SU-DHL-6 (cell line): ENCODE measurements at regions not wholly inside any gene's neighbourhood (a gene's known extent, or its start where the extent isn't known, plus 50 kb on each side); places are given as distances from the start of the nearest gene placed in this dataset.

Experiments used
- H2AFZ ChIP-seq: fragments of 200-600 bp; sonication (generic); 2 replicates; pipeline ENCODE4 v1.6.1; 2014; ENCODE audit warnings: low read depth, mild to moderate bottlenecking, moderate library complexity, mixed read lengths, antibody characterized with exemption, low read length; ENCODE audit not compliant: severe bottlenecking
- H3F3A ChIP-seq: fragments of 200-600 bp; shearing (Covaris generic); 2 replicates; pipeline ENCODE4 v1.6.0; 2016; ENCODE audit warnings: antibody characterized with exemption, mild to moderate bottlenecking; ENCODE audit not compliant: insufficient read depth
- H3K27ac ChIP-seq: fragments of 200-600 bp; sonication (generic); 2 replicates; pipeline ENCODE4 v1.5.1; 2016; ENCODE audit warnings: low read depth, mild to moderate bottlenecking, low read length, moderate library complexity, mixed read lengths
- H3K27me3 ChIP-seq: fragments of 200-600 bp; sonication (generic), shearing (Covaris generic); 2 replicates; pipeline ENCODE4 v1.6.0; 2014; ENCODE audit warnings: mild to moderate bottlenecking, low read length
- H3K36me3 ChIP-seq: fragments of 200-600 bp; sonication (generic); 2 replicates; pipeline ENCODE4 v1.6.1; 2014; ENCODE audit warnings: mild to moderate bottlenecking, low read length, mixed read lengths
- H3K4me2 ChIP-seq: fragments of 300-600, 200-600 bp; shearing (Covaris generic), sonication (generic); 2 replicates; pipeline ENCODE4 v1.6.0; 2014; ENCODE audit warnings: low read length, low read depth, mild to moderate bottlenecking; ENCODE audit not compliant: poor library complexity, severe bottlenecking
- H3K4me3 ChIP-seq: fragments of 200-600 bp; sonication (generic); 2 replicates; pipeline ENCODE4 v1.5.1; 2014; ENCODE audit warnings: antibody characterized with exemption, low read length, mild to moderate bottlenecking, mixed read lengths; ENCODE audit not compliant: insufficient read depth, poor library complexity, severe bottlenecking
- H3K79me2 ChIP-seq: fragments of 200-600 bp; sonication (generic); 2 replicates; pipeline ENCODE4 v1.6.1; 2014; ENCODE audit warnings: mild to moderate bottlenecking, low read length, moderate library complexity; ENCODE audit not compliant: insufficient read depth
- H3K9ac ChIP-seq: fragments of 200-600 bp; sonication (generic); 2 replicates; pipeline ENCODE4 v1.7.0; 2014; ENCODE audit warnings: mild to moderate bottlenecking, low read length
- H3K9me2 ChIP-seq: fragments of 200-600 bp; sonication (generic); replicated peaks from 2 replicates; pipeline ENCODE4 v1.6.1; 2014; ENCODE audit warnings: low read length; ENCODE audit not compliant: insufficient read depth
- H3K9me3 ChIP-seq: fragments of 200-600 bp; sonication (generic); 2 replicates; pipeline ENCODE4 v1.6.1; 2014; ENCODE audit warnings: low read length, mixed read lengths; ENCODE audit not compliant: insufficient read depth
- H4K20me1 ChIP-seq: fragments of 200-600 bp; sonication (generic); 2 replicates; pipeline ENCODE4 v1.6.1; 2014; ENCODE audit warnings: low read depth, mild to moderate bottlenecking, antibody characterized with exemption, low read length, moderate library complexity, mixed read lengths
- EZH2phosphoT487 ChIP-seq: fragments of 200-600 bp; sonication (generic), shearing (Covaris generic); conservative IDR thresholded peaks from 2 replicates; pipeline ENCODE4 v1.6.1; 2018; ENCODE audit warnings: mild to moderate bottlenecking, antibody characterized with exemption, low read length, moderate library complexity, mixed read lengths
- TF ChIP-seq, protein P1 (sequence below): fragments of 200-600 bp; sonication (generic); IDR thresholded peaks from one replicate; pipeline ENCODE4 v1.5.1; 2017; ENCODE audit warnings: antibody characterized with exemption, mild to moderate bottlenecking, low read length, moderate library complexity; ENCODE audit not compliant: insufficient read depth, poor library complexity, severe bottlenecking

DNA sequence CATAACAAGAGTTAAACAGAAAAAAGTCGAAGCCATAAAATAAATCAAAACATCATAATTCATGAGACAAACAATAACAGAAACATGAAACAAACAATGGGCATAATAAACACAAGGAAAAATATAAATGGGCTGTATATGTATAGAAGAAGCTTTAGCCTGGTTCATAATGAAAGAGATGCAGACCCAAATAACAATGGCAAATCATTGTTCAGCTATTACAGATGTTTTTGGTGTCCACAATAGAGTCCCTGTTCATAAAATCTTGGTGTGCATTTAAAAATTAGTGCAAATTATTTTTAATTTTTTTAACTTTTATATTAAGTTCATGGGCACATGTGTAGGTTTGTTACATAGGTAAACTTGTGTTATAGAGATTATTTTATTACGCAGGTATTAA is 1185.9 kb upstream of the B3GALT2 start:
- H3K9ac ChIP-seq, result no peak overlapping the region
- TF ChIP-seq, protein P1, sequence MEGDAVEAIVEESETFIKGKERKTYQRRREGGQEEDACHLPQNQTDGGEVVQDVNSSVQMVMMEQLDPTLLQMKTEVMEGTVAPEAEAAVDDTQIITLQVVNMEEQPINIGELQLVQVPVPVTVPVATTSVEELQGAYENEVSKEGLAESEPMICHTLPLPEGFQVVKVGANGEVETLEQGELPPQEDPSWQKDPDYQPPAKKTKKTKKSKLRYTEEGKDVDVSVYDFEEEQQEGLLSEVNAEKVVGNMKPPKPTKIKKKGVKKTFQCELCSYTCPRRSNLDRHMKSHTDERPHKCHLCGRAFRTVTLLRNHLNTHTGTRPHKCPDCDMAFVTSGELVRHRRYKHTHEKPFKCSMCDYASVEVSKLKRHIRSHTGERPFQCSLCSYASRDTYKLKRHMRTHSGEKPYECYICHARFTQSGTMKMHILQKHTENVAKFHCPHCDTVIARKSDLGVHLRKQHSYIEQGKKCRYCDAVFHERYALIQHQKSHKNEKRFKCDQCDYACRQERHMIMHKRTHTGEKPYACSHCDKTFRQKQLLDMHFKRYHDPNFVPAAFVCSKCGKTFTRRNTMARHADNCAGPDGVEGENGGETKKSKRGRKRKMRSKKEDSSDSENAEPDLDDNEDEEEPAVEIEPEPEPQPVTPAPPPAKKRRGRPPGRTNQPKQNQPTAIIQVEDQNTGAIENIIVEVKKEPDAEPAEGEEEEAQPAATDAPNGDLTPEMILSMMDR, result no peak
- no peak for TF ChIP-seq EZH2phosphoT487
- no peaks in the 10 kb centered on the region for H3F3A ChIP-seq
- H3K4me3 ChIP-seq, result no peak overlapping the region
- no peaks in the 10 kb centered on the region for H3K27me3 ChIP-seq
- no peaks in the 10 kb centered on the region for H3K9me2 ChIP-seq
- no peaks in the 10 kb centered on the region for H3K79me2 ChIP-seq
- H3K9me3 ChIP-seq, result 0 out of 2 replicates have a peak, but pooled peaks cover 7% of the 10 kb centered on the region
- H3K27ac ChIP-seq, result no peak overlapping the region
- peaks cover 3% of the 10 kb centered on the region; the same call in 1 of the 2 replicates for H3K36me3 ChIP-seq
- no peaks in the 10 kb centered on the region for H4K20me1 ChIP-seq
- peak overlapping the region; percentile 8 for H3K4me2 ChIP-seq
- peak overlapping the region; percentile 14 for H2AFZ ChIP-seq

DNA sequence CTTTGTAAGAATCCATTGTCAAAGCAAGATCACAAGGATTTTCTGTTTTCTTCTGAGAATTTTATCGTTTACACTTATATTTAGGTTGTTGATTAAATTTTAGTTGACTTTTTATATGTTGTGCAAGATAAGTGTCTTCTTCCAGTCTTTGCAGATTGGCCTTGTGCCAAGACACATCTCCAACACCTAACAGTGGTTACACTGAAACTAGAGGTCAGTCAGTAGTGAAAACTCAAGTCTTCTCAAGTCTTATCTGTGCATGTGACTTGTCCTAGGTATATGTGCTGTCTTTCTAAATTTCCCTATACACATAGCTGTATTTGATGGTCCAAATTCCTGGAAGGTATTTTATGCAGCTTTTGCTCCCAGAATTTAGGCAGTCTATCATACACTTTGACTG is 1183.2 kb upstream of the B3GALT2 start:
- H3K4me2 ChIP-seq, result no peak overlapping the region
- no peaks in the 10 kb centered on the region for H3F3A ChIP-seq

DNA sequence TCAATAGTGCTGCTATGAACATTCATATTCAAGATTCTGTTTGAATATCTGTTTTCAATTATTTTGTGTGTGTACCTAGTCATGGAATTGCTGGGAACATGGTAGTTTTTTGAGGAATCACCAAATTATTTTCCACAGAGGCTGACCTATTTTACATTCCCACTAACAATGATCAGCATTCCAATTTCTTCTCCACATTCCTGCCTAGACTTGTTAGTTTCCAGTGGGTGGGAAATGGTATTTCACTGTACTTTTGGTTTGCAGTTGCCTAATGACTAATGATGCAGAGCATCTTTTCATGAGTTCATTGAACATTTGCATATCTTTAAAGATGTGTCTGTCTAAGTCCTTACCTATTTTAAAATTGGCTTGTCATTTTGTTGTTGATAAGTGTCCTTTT is 1182.6 kb upstream of the B3GALT2 start:
- Histone ChIP-seq H3K79me2 (no peaks in the 10 kb centered on the region), H3K9me3 (0 out of 2 replicates have a peak, but pooled peaks cover 7% of the 10 kb centered on the region), H3K9me2 (no peaks in the 10 kb centered on the region), H3K27ac (no peak overlapping the region), H3K27me3 (no peaks in the 10 kb centered on the region), H3K9ac (no peak overlapping the region), H3F3A (no peaks in the 10 kb centered on the region), H3K4me3 (no peak overlapping the region), H3K36me3 (peaks cover 3% of the 10 kb centered on the region; the same call in 1 of the 2 replicates), H2AFZ (no peak overlapping the region), H3K4me2 (no peak overlapping the region), H4K20me1 (no peaks in the 10 kb centered on the region)
- TF ChIP-seq EZH2phosphoT487, result no peak
- TF ChIP-seq, protein P1, result no peak

More for the DNA sequence above, 1183.2 kb upstream of the B3GALT2 start:
- Histone ChIP-seq H3K36me3 (peaks cover 3% of the 10 kb centered on the region; the same call in 1 of the 2 replicates), H3K4me3 (no peak overlapping the region), H3K9me2 (no peaks in the 10 kb centered on the region), H3K9ac (no peak overlapping the region), H2AFZ (no peak overlapping the region), H3K27ac (no peak overlapping the region), H4K20me1 (no peaks in the 10 kb centered on the region), H3K9me3 (0 out of 2 replicates have a peak, but pooled peaks cover 7% of the 10 kb centered on the region), H3K27me3 (no peaks in the 10 kb centered on the region), H3K79me2 (no peaks in the 10 kb centered on the region)
- TF ChIP-seq, protein P1, result no peak
- no peak for TF ChIP-seq EZH2phosphoT487
